ENCODE measurements at regions not wholly inside any gene's neighbourhood (a gene's known extent, or its start where the extent isn't known, plus 50 kb on each side); places are given as distances from the start of the nearest gene placed in this dataset.
A peak's percentile ranks its signal among the peaks of the same experiment; 100 is the strongest.

- intact Hi-C loops (cut with DNase I; ENCODE audit: low total_unique reads): loop anchor here (10.0 kb wide), 1 partner anchor 145 kb away; no protein-coding TSS in a partner anchor
- DNase-seq (ENCODE audit: low spot score in 2 of 2): no peak
- 97 to 98% methylated on average over 3 of the region's 3 CpGs for WGBS, 2 donors
- no peak for TF ChIP-seq POLR2A (IDR thresholded peaks at IDR 0.05)
- TF ChIP-seq CTCF (IDR thresholded peaks at IDR 0.05): no peak
- H3K4me3 ChIP-seq (ENCODE audit: low read depth, poor library complexity, severe bottlenecking): no peak overlapping the region
Measured at GRCh38 chr1:22279735-22280134, 136.8 kb upstream of the WNT4 start.

- peak in 1 of 2 donors; percentile 13 for DNase-seq (ENCODE audit: low spot score in 2 of 2)
Measured at GRCh38 chr1:22280526-22280925, 137.6 kb upstream of the WNT4 start.

GRCh38 chr1:22281521-22282363 lies 138.8 kb upstream of the WNT4 start:
- no peak overlapping the region for H3K4me3 ChIP-seq (ENCODE audit: low read depth, poor library complexity, severe bottlenecking)
- TF ChIP-seq CTCF (IDR thresholded peaks at IDR 0.05) (no peak), POLR2A (IDR thresholded peaks at IDR 0.05) (no peak)
- intact Hi-C loops (cut with DNase I; ENCODE audit: low total_unique reads): no loop called here
- peak in 1 of 2 donors; percentile 46 for DNase-seq (ENCODE audit: low spot score in 2 of 2)
- WGBS, 2 donors: 83 to 89% methylated on average over 11 of the region's 11 CpGs

More at GRCh38 chr1:22280526-22280925, 137.6 kb upstream of the WNT4 start:
- WGBS, 2 donors: 95 to 98% methylated on average over 3 of the region's 3 CpGs
- no peak overlapping the region for H3K4me3 ChIP-seq (ENCODE audit: low read depth, poor library complexity, severe bottlenecking)
- intact Hi-C loops (cut with DNase I; ENCODE audit: low total_unique reads): no loop called here
- no peak for TF ChIP-seq POLR2A (IDR thresholded peaks at IDR 0.05)
- TF ChIP-seq CTCF (IDR thresholded peaks at IDR 0.05): no peak

GRCh38 chr1:22282364-22282995 lies 139.6 kb upstream of the WNT4 start:
- H3K4me3 ChIP-seq (ENCODE audit: low read depth, poor library complexity, severe bottlenecking): no peak overlapping the region
- peak in 1 of 2 donors; percentile 63 for DNase-seq (ENCODE audit: low spot score in 2 of 2)
- TF ChIP-seq POLR2A (IDR thresholded peaks at IDR 0.05) (no peak), CTCF (IDR thresholded peaks at IDR 0.05) (no peak)

GRCh38 chr1:22283596-22283995 lies 140.7 kb upstream of the WNT4 start:
- TF ChIP-seq POLR2A (IDR thresholded peaks at IDR 0.05) (no peak), CTCF (IDR thresholded peaks at IDR 0.05) (no peak)
- no peak overlapping the region for H3K4me3 ChIP-seq (ENCODE audit: low read depth, poor library complexity, severe bottlenecking)
- DNase-seq (ENCODE audit: low spot score in 2 of 2): no peak
- intact Hi-C loops (cut with DNase I; ENCODE audit: low total_unique reads): no loop called here

More at GRCh38 chr1:22282364-22282995, 139.6 kb upstream of the WNT4 start:
- intact Hi-C loops (cut with DNase I; ENCODE audit: low total_unique reads): no loop called here
- 75% methylated on average over 13 of the region's 13 CpGs for WGBS, 2 donors
